ENCODE measurements at regions not wholly inside any gene's neighbourhood (a gene's known extent, or its start where the extent isn't known, plus 50 kb on each side); places are given as distances from the start of the nearest gene placed in this dataset.

DNA sequence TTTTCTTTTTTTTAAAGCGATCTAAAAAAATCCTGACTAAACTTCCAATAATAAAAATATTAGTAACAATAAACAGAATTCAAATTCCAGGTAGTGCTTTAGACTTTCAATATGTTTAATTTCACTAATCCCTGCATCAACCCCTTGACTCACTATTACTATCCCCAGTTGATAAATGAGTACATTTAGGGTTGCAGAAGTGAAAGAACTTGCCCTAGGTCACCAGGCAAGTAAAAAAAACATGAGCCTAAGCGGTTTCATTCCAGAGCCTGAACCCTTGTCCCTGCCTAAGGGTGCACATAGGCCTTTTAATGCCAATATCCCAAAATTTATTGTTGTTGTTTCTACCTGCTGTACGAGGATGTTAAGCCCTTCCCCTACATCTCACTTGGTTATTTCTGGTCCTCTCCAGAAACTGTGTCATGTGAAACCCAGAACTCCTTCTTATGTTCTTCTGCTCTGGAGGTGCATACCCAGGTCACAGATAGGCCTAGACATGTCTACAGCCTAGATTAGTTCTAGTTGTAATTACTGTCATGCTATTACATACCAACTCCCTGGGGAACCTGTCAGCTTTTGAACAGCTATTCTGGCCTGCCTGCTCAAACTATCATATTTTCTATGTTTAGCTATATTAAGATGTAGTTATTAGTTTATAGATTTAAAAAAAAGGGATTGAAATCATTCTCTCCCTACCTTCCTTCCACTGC, 244.5 kb upstream of the PITX2 start:
- TF ChIP-seq, protein P1, sequence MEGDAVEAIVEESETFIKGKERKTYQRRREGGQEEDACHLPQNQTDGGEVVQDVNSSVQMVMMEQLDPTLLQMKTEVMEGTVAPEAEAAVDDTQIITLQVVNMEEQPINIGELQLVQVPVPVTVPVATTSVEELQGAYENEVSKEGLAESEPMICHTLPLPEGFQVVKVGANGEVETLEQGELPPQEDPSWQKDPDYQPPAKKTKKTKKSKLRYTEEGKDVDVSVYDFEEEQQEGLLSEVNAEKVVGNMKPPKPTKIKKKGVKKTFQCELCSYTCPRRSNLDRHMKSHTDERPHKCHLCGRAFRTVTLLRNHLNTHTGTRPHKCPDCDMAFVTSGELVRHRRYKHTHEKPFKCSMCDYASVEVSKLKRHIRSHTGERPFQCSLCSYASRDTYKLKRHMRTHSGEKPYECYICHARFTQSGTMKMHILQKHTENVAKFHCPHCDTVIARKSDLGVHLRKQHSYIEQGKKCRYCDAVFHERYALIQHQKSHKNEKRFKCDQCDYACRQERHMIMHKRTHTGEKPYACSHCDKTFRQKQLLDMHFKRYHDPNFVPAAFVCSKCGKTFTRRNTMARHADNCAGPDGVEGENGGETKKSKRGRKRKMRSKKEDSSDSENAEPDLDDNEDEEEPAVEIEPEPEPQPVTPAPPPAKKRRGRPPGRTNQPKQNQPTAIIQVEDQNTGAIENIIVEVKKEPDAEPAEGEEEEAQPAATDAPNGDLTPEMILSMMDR (IDR thresholded peaks at IDR 0.05; ENCODE audit: low read depth, low read length, missing input control) = no peak
- TF ChIP-seq YY1 (IDR thresholded peaks at IDR 0.05) = no peak
- TF ChIP-seq, protein P2, sequence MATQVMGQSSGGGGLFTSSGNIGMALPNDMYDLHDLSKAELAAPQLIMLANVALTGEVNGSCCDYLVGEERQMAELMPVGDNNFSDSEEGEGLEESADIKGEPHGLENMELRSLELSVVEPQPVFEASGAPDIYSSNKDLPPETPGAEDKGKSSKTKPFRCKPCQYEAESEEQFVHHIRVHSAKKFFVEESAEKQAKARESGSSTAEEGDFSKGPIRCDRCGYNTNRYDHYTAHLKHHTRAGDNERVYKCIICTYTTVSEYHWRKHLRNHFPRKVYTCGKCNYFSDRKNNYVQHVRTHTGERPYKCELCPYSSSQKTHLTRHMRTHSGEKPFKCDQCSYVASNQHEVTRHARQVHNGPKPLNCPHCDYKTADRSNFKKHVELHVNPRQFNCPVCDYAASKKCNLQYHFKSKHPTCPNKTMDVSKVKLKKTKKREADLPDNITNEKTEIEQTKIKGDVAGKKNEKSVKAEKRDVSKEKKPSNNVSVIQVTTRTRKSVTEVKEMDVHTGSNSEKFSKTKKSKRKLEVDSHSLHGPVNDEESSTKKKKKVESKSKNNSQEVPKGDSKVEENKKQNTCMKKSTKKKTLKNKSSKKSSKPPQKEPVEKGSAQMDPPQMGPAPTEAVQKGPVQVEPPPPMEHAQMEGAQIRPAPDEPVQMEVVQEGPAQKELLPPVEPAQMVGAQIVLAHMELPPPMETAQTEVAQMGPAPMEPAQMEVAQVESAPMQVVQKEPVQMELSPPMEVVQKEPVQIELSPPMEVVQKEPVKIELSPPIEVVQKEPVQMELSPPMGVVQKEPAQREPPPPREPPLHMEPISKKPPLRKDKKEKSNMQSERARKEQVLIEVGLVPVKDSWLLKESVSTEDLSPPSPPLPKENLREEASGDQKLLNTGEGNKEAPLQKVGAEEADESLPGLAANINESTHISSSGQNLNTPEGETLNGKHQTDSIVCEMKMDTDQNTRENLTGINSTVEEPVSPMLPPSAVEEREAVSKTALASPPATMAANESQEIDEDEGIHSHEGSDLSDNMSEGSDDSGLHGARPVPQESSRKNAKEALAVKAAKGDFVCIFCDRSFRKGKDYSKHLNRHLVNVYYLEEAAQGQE (IDR thresholded peaks at IDR 0.05) = no peak
- TF ChIP-seq GABPA (IDR thresholded peaks at IDR 0.05 in 1 of 2, conservative IDR thresholded peaks at IDR 0.05 in 1 of 2) = no peak
- no peak for TF ChIP-seq RXRA (IDR thresholded peaks at IDR 0.05)
- no peak for TF ChIP-seq FOXA1 (IDR thresholded peaks at IDR 0.05)
- TF ChIP-seq, protein P3, sequence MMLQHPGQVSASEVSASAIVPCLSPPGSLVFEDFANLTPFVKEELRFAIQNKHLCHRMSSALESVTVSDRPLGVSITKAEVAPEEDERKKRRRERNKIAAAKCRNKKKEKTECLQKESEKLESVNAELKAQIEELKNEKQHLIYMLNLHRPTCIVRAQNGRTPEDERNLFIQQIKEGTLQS (IDR thresholded peaks at IDR 0.05) = no peak
- no peak for TF ChIP-seq TAF1 (conservative IDR thresholded peaks at IDR 0.05)
- TF ChIP-seq JUND (IDR thresholded peaks at IDR 0.05) = no peak
- TF ChIP-seq, protein P4, sequence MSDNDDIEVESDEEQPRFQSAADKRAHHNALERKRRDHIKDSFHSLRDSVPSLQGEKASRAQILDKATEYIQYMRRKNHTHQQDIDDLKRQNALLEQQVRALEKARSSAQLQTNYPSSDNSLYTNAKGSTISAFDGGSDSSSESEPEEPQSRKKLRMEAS (IDR thresholded peaks at IDR 0.05) = no peak
- no peak for TF ChIP-seq EGR1 (IDR thresholded peaks at IDR 0.05; ENCODE audit: low read depth in 2 of 2)
- TF ChIP-seq HNF4A (conservative IDR thresholded peaks at IDR 0.05) = no peak
- TF ChIP-seq NR2F2 (IDR thresholded peaks at IDR 0.05) = no peak
- TF ChIP-seq RAD21 (IDR thresholded peaks at IDR 0.05) = no peak

All from liver (tissue), 3 donors.